Smooth muscle cell (in vitro differentiated cells): ENCODE measurements at regions not wholly inside any gene's neighbourhood (a gene's known extent, or its start where the extent isn't known, plus 50 kb on each side); places are given as distances from the start of the nearest gene placed in this dataset.
"Not testable (repeated sequence)": the region's sequence is repeated elsewhere in the genome, so short reads cannot be mapped to it uniquely, and the experiment has no call there.

Experiments
- DNase-seq: peaks from one replicate; lab custom pipeline; 2025; ENCODE audit not compliant: unreplicated experiment; lab: John Stamatoyannopoulos, UW
- H2AFZ ChIP-seq: fragments of 200-600 bp; sonication (generic); 2 replicates; pipeline ENCODE4 v1.6.0; 2016; ENCODE audit warnings: antibody characterized with exemption, low read depth, mild to moderate bottlenecking
- H3F3A ChIP-seq: fragments of 200-600 bp; sonication (generic); 2 replicates; pipeline ENCODE4 v1.6.0; 2017; ENCODE audit warnings: antibody characterized with exemption, low read depth
- H3K27ac ChIP-seq: fragments of 200-600 bp; sonication (generic); 2 replicates; pipeline ENCODE4 v1.5.1; 2016; ENCODE audit warnings: low read depth, mild to moderate bottlenecking
- H3K27me3 ChIP-seq: fragments of 200-600 bp; sonication (generic); 2 replicates; pipeline ENCODE4 v1.6.1; 2016; ENCODE audit warnings: low read depth, mild to moderate bottlenecking
- H3K36me3 ChIP-seq: fragments of 200-600 bp; sonication (generic); 2 replicates; pipeline ENCODE4 v1.5.1; 2016; ENCODE audit warnings: low read depth
- H3K4me1 ChIP-seq: fragments of 200-600 bp; sonication (generic); 2 replicates; pipeline ENCODE4 v1.5.1; 2016; ENCODE audit warnings: low read depth
- H3K4me2 ChIP-seq: fragments of 200-600 bp; sonication (generic); 2 replicates; pipeline ENCODE4 v1.6.0; 2016; ENCODE audit warnings: mild to moderate bottlenecking
- H3K4me3 ChIP-seq: fragments of 200-600 bp; sonication (generic); 2 replicates; pipeline ENCODE4 v1.5.1; 2016; ENCODE audit warnings: mild to moderate bottlenecking
- H3K79me2 ChIP-seq: fragments of 200-600 bp; sonication (generic); 2 replicates; pipeline ENCODE4 v1.6.0; 2016; ENCODE audit warnings: low read depth, mild to moderate bottlenecking
- H3K9ac ChIP-seq: fragments of 200-600 bp; sonication (generic); 2 replicates; pipeline ENCODE4 v1.6.0; 2016; ENCODE audit warnings: low read depth
- H3K9me3 ChIP-seq: fragments of 200-600 bp; sonication (generic); replicated peaks from 2 replicates; pipeline ENCODE4 v1.5.1; 2016; ENCODE audit warnings: low read depth
- H4K20me1 ChIP-seq: fragments of 200-600 bp; sonication (generic); 2 replicates; pipeline ENCODE4 v1.6.0; 2016; ENCODE audit warnings: low read depth
- CTCF ChIP-seq: fragments of 200-600 bp; sonication (generic); IDR thresholded peaks from 2 replicates; pipeline ENCODE4 v1.5.1; 2017; ENCODE audit warnings: borderline replicate concordance, mild to moderate bottlenecking, antibody characterized with exemption; ENCODE audit not compliant: insufficient read depth, poor library complexity, severe bottlenecking
- WGBS: methylation state at CpG from one replicate; pipeline ENCODE4 v1.1.7; 2016; ENCODE audit warnings: low lambda C conversion rate; 5-methylcytosine and 5-hydroxymethylcytosine counted together

- no peak overlapping the region for H3K4me2 ChIP-seq
- no peak overlapping the region for H3K9ac ChIP-seq
- H3K9me3 ChIP-seq: no peaks in the 10 kb centered on the region
- H3K4me3 ChIP-seq: no peak overlapping the region
- 61% methylated on average over 1 of the region's 1 CpG for WGBS
- DNase-seq: no peak
- H3K36me3 ChIP-seq: no peaks in the 10 kb centered on the region
- no peaks in the 10 kb centered on the region for H3K79me2 ChIP-seq
- H3K4me1 ChIP-seq: no peaks in the 10 kb centered on the region
- no peaks in the 10 kb centered on the region for H3F3A ChIP-seq
- no peaks in the 10 kb centered on the region for H3K27me3 ChIP-seq
- H2AFZ ChIP-seq: no peak overlapping the region
- no peak for TF ChIP-seq CTCF
- no peaks in the 10 kb centered on the region for H4K20me1 ChIP-seq
- no peak overlapping the region for H3K27ac ChIP-seq
Measured at GRCh38 chr4:85050736-85051135, 84.2 kb upstream of the WDFY3 start.

GRCh38 chr4:85051526-85051925 lies 85.0 kb upstream of the WDFY3 start:
- H3K9ac ChIP-seq: no peak overlapping the region
- no peaks in the 10 kb centered on the region for H4K20me1 ChIP-seq
- H3K4me2 ChIP-seq: no peak overlapping the region
- no peaks in the 10 kb centered on the region for H3K4me1 ChIP-seq
- no peak overlapping the region for H3K4me3 ChIP-seq
- DNase-seq: no peak
- TF ChIP-seq CTCF: no peak
- no peaks in the 10 kb centered on the region for H3K36me3 ChIP-seq
- H3K9me3 ChIP-seq: no peaks in the 10 kb centered on the region
- H3K27me3 ChIP-seq: no peaks in the 10 kb centered on the region
- 75% methylated on average over 2 of the region's 2 CpGs for WGBS
- no peak overlapping the region for H2AFZ ChIP-seq
- no peaks in the 10 kb centered on the region for H3K79me2 ChIP-seq
- H3K27ac ChIP-seq: no peak overlapping the region
- no peaks in the 10 kb centered on the region for H3F3A ChIP-seq

- H2AFZ ChIP-seq: not testable (repeated sequence)
Measured at GRCh38 chr4:85054925-85055324, 88.4 kb upstream of the WDFY3 start.

GRCh38 chr4:85058551-85058950 lies 92.1 kb upstream of the WDFY3 start:
- TF ChIP-seq CTCF: no peak
- Histone ChIP-seq H4K20me1 (no peaks in the 10 kb centered on the region), H3K9ac (no peak overlapping the region), H3K79me2 (no peaks in the 10 kb centered on the region), H2AFZ (no peak overlapping the region), H3K4me2 (no peak overlapping the region), H3K4me3 (no peak overlapping the region), H3K27ac (no peak overlapping the region), H3K36me3 (no peaks in the 10 kb centered on the region), H3K27me3 (no peaks in the 10 kb centered on the region), H3F3A (no peaks in the 10 kb centered on the region), H3K9me3 (no peaks in the 10 kb centered on the region), H3K4me1 (no peaks in the 10 kb centered on the region)
- DNase-seq: no peak
- 53% methylated on average over 3 of the region's 3 CpGs for WGBS

More at GRCh38 chr4:85054925-85055324, 88.4 kb upstream of the WDFY3 start:
- DNase-seq, H3F3A ChIP-seq, H3K4me2 ChIP-seq, H3K9me3 ChIP-seq, H4K20me1 ChIP-seq, H3K9ac ChIP-seq, H3K27me3 ChIP-seq, H3K27ac ChIP-seq, H3K4me3 ChIP-seq, H3K4me1 ChIP-seq, H3K79me2 ChIP-seq, H3K36me3 ChIP-seq: not testable (repeated sequence)
- 81% methylated on average over 3 of the region's 3 CpGs for WGBS
